Urinary bladder (tissue), 3 donors: ENCODE measurements at regions not wholly inside any gene's neighbourhood (a gene's known extent, or its start where the extent isn't known, plus 50 kb on each side); places are given as distances from the start of the nearest gene placed in this dataset.

Source experiments
- DNase-seq: peaks from one replicate; pipeline ENCODE4 v3.0.0-alpha.2; 2015; ENCODE audit errors: extremely low spot score
- H3K27ac ChIP-seq: one replicate; pipeline ENCODE4 v1.5.1; 2013; ENCODE audit warnings: low read depth, mild to moderate bottlenecking, moderate library complexity
- H3K36me3 ChIP-seq: one replicate; pipeline ENCODE4 v1.6.1; 2013; ENCODE audit warnings: mild to moderate bottlenecking, moderate library complexity; ENCODE audit not compliant: insufficient read depth
- H3K4me1 ChIP-seq: one replicate; pipeline ENCODE4 v1.6.1; 2013; ENCODE audit warnings: mild to moderate bottlenecking, moderate library complexity; ENCODE audit not compliant: insufficient read depth
- H3K4me3 ChIP-seq: one replicate; pipeline ENCODE4 v1.5.1; 2013; ENCODE audit warnings: low read depth, low read length
- WGBS: extraction: QIAGEN DNeasy Blood & Tissue Kit; methylation state at CpG from one replicate; pipeline ENCODE4 v1.1.7; 2013; 5-methylcytosine and 5-hydroxymethylcytosine counted together
- donor health status: healthy with polysubstance abuse.
- donor health status: healthy.

GRCh38 chr5:122701640-122702523, 73.0 kb upstream of the SNX2 start:
- Histone ChIP-seq H3K27ac (no peak overlapping the region), H3K4me1 (no peaks in the 10 kb centered on the region), H3K4me3 (no peak overlapping the region), H3K36me3 (no peaks in the 10 kb centered on the region)
- 88% methylated on average over 8 of the region's 8 CpGs for WGBS
- no peak for DNase-seq

GRCh38 chr5:122702524-122702875, 72.4 kb upstream of the SNX2 start:
- no peak for DNase-seq
- no peaks in the 10 kb centered on the region for H3K36me3 ChIP-seq
- no peak overlapping the region for H3K4me3 ChIP-seq
- no peak overlapping the region for H3K27ac ChIP-seq
- H3K4me1 ChIP-seq, result no peaks in the 10 kb centered on the region
- WGBS, result 91% methylated on average over 2 of the region's 2 CpGs

- H3K4me3 ChIP-seq, result no peak overlapping the region
- WGBS, result 87% methylated on average over 4 of the region's 4 CpGs
- no peak overlapping the region for H3K27ac ChIP-seq
- H3K4me1 ChIP-seq, result no peaks in the 10 kb centered on the region
- no peaks in the 10 kb centered on the region for H3K36me3 ChIP-seq
- no peak for DNase-seq
These were observed 71.7 kb upstream of the SNX2 start for GRCh38 chr5:122703203-122703602.

- DNase-seq, result no peak
- WGBS, result 75% methylated on average over 4 of the region's 4 CpGs
- Histone ChIP-seq H3K4me1 (no peaks in the 10 kb centered on the region), H3K36me3 (no peaks in the 10 kb centered on the region), H3K4me3 (no peak overlapping the region), H3K27ac (no peak overlapping the region)
These were observed 70.4 kb upstream of the SNX2 start for GRCh38 chr5:122704247-122705036.

- Histone ChIP-seq H3K36me3 (no peaks in the 10 kb centered on the region), H3K27ac (no peak overlapping the region), H3K4me3 (no peak overlapping the region), H3K4me1 (no peaks in the 10 kb centered on the region)
- WGBS, result 95% methylated on average over 1 of the region's 1 CpG
- no peak for DNase-seq
These were observed 69.0 kb upstream of the SNX2 start for GRCh38 chr5:122705851-122706250.

- no peaks in the 10 kb centered on the region for H3K36me3 ChIP-seq
- no peak overlapping the region for H3K27ac ChIP-seq
- H3K4me3 ChIP-seq, result no peak overlapping the region
- DNase-seq, result no peak
- no peaks in the 10 kb centered on the region for H3K4me1 ChIP-seq
These were observed 67.1 kb upstream of the SNX2 start for GRCh38 chr5:122707796-122708195.

- WGBS, result 32% methylated on average over 3 of the region's 3 CpGs
- no peaks in the 10 kb centered on the region for H3K4me1 ChIP-seq
- no peak overlapping the region for H3K27ac ChIP-seq
These were observed 61.8 kb upstream of the SNX2 start for GRCh38 chr5:122713041-122713440.

GRCh38 chr5:122715095-122715494, 59.8 kb upstream of the SNX2 start:
- 65% methylated on average over 1 of the region's 1 CpG for WGBS
- Histone ChIP-seq H3K36me3 (peaks cover 2% of the 10 kb centered on the region), H3K4me3 (no peak overlapping the region), H3K27ac (no peak overlapping the region), H3K4me1 (no peaks in the 10 kb centered on the region)
- DNase-seq, result no peak

More at GRCh38 chr5:122713041-122713440, 61.8 kb upstream of the SNX2 start:
- peaks cover 2% of the 10 kb centered on the region for H3K36me3 ChIP-seq
- DNase-seq, result no peak
- H3K4me3 ChIP-seq, result no peak overlapping the region

GRCh38 chr5:122718611-122719010, 56.3 kb upstream of the SNX2 start:
- Histone ChIP-seq H3K4me1 (no peaks in the 10 kb centered on the region), H3K27ac (no peak overlapping the region), H3K36me3 (peaks cover 2% of the 10 kb centered on the region), H3K4me3 (no peak overlapping the region)
- no peak for DNase-seq

- Histone ChIP-seq H3K4me3 (no peak overlapping the region), H3K27ac (no peak overlapping the region), H3K4me1 (no peaks in the 10 kb centered on the region), H3K36me3 (peaks cover under 1% of the 10 kb centered on the region)
- DNase-seq, result no peak
- WGBS, result 97% methylated on average over 3 of the region's 3 CpGs
These were observed 54.7 kb upstream of the SNX2 start for GRCh38 chr5:122719991-122720746.

GRCh38 chr5:122721127-122721526, 53.8 kb upstream of the SNX2 start:
- WGBS, result 90% methylated on average over 3 of the region's 3 CpGs
- H3K27ac ChIP-seq, result no peak overlapping the region
- H3K36me3 ChIP-seq, result no peaks in the 10 kb centered on the region
- DNase-seq, result no peak
- no peaks in the 10 kb centered on the region for H3K4me1 ChIP-seq
- H3K4me3 ChIP-seq, result no peak overlapping the region

- no peaks in the 10 kb centered on the region for H3K36me3 ChIP-seq
- no peaks in the 10 kb centered on the region for H3K4me1 ChIP-seq
- WGBS, result 92% methylated on average over 2 of the region's 2 CpGs
- H3K4me3 ChIP-seq, result no peak overlapping the region
- DNase-seq, result no peak
- no peak overlapping the region for H3K27ac ChIP-seq
These were observed 52.5 kb upstream of the SNX2 start for GRCh38 chr5:122722341-122722740.

- H3K36me3 ChIP-seq, result no peaks in the 10 kb centered on the region
- H3K27ac ChIP-seq, result no peak overlapping the region
- no peak for DNase-seq
- no peak overlapping the region for H3K4me3 ChIP-seq
- WGBS, result 60% methylated on average over 4 of the region's 4 CpGs
- H3K4me1 ChIP-seq, result no peaks in the 10 kb centered on the region
These were observed 51.1 kb upstream of the SNX2 start for GRCh38 chr5:122723606-122724352.
